Left renal cortex interstitium (tissue), 4 donors: ENCODE measurements at regions not wholly inside any gene's neighbourhood (a gene's known extent, or its start where the extent isn't known, plus 50 kb on each side); places are given as distances from the start of the nearest gene placed in this dataset.

Experiments
- DNase-seq, 4 donors: peaks; one replicate each; pipeline ENCODE4 v3.0.0-alpha.2; 2013; ENCODE audit warnings: low read depth in 4 of 4, low spot score in 2 of 4, missing footprints in 1 of 4

- no peak for DNase-seq
Measured at GRCh38 chr3:124611520-124611919, 118.7 kb upstream of the UMPS start.

DNA sequence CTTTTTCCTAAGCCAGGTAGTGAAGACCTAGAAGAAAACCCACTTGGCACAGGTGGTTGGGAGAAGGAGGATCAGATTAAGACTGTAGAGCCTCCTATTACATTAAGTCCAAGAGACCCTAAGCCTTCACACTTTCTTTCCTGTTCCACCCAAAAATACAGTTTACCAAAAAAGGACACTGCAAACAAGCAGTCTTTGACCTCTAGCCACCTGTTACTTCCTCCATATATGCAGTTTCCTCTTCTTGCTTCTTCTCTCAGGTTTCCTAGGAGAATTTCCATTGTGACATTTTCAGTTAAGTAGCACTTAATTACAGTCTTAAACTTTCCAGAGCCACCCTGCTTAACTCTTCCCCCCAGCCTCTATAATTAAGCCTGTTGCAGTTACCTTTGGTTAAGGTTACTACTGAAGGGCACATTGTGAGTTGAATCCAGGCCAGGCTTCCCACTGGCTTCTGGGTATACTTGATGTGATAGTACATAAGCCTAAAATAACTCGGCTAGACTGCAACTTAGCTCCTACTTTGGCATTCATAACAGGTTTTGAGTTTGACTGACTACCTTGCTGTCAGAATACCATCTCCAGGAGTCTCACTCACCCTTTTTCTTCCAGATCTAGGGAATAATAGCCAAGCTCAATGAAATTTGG is 114.2 kb upstream of the UMPS start:
- no peak for DNase-seq

GRCh38 chr3:124617177-124617576 is 113.1 kb upstream of the UMPS start:
- DNase-seq = no peak

DNA sequence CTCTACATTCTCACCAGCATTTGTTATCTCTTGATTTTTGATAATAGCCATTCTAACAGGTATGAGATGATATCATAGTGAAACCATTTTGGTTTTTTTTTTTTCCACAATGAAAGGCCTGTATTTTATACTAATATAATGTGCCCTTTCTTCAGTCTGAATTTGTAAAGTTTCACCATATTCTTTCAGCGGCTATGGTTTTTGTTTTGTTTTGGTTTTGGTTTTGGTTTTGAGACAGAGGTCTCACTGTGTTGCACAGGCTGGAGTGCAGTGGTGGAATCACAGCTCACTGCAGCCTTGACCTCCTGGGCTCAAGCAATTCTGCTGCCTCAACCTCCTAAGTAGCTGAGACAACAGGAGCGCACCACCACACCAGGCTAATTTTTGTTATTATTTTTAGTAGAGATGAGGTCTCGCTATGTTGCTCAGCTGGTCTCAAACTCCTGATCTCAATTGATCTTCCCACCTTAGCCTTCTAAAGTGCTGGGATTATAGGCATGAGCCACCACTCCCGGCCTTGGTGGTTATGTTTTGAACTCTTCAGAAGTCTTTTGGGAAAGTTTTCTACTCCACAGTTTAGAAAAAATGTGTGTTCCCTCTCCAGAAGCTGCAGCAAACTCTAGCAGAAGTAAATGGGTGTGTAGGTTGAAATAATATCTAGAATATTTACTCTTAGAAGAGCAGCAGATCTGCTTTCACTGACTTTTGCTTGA is 110.2 kb upstream of the UMPS start:
- DNase-seq = no peak

GRCh38 chr3:124620600-124621063 is 109.6 kb upstream of the UMPS start:
- no peak for DNase-seq

DNA sequence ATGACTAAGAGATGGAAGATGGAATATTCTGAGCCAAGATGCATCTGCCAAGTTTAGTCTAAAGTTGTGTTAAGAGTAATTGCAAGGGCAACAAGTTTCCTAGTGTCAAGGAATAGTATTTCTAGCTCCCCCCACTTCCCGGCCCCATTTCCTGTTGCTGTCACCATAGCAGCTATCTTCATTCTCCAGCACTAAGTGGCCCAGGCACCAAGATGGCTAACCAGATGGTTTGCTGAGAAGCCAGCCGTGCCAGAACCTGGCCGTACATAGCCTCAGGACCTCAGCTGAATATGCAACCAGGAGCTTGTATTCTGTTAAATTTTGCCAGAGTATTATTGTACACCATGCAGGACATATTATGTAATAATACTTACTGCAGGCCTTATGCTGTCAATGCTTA is 108.8 kb upstream of the UMPS start:
- DNase-seq = no peak

DNA sequence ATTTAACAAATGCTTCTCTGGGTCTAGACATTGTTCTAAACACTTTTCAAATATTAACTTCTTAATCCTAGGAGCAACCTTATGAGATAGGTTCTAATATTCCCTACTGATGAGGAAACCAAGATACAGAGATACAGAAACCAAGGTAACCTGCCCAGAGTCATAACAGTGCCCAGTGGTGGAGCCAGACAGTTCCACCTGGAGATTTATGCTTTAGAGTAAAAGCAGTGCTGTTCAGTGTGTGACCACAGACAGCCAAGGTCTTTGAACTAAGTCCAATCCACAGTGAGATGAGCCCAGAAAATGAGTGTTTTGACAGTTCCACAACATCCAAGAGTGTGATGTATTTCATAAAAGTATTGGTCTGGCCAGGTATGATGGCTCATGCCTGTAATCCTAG is 105.2 kb upstream of the UMPS start:
- no peak for DNase-seq

DNA sequence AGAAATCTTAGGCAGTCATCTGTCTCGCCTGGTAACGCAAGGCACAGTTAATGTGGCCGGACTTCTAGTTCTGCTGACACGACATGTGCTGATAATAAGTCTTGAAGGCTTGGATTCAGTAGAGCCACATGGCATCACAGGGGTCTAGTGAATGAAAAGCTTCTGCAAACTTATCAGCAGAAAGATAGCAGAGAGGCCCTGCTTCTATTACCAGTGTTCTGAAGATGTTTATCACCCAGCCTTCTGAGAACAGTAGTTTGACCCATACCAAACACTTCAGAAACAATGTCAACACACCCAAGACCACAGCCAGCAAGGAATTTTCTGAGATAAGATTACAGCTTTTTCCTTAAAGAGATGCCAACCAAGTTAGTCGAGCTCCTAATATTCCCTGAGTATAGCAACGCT is 102.7 kb upstream of the UMPS start:
- no peak for DNase-seq

DNA sequence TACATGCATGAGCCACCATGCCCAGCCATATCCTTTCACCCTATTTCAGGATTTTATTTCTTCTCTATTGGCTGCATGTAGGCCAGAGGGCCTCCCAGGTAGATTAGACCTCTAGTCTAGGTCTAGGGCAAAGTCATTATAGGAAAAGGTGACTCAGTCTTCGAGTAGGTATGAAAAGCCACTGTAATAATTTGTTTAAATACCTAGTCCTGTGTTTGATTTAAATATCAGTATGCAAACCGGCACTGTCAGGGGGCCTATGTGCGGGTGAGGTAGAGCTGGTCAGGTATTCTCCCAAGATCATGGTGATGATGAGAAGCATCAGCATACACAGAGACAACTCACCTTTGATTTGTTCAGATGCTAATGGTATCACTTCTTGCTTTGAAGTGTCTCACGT is 101.4 kb upstream of the UMPS start:
- DNase-seq = no peak

DNA sequence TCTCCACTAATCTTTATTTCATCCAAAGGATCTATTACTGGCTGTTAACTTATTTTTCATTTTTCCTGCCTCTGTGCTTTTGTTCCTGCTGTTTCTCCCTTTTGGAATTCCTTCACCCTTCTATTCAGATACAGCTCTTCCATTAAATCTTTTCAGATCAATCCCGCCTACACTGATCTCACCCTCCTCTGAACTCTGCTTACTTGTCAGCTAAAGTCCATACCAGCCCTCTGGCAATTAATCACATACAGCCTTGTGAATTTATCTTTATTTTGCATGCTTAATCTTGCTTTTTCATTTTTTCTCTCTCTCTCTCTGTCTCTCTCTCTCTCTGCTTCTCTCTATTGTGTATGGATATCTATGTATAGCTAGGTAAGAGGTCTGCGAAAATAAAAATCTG is 100.8 kb upstream of the UMPS start:
- DNase-seq = no peak

GRCh38 chr3:124630960-124631359 is 99.3 kb upstream of the UMPS start:
- no peak for DNase-seq

DNA sequence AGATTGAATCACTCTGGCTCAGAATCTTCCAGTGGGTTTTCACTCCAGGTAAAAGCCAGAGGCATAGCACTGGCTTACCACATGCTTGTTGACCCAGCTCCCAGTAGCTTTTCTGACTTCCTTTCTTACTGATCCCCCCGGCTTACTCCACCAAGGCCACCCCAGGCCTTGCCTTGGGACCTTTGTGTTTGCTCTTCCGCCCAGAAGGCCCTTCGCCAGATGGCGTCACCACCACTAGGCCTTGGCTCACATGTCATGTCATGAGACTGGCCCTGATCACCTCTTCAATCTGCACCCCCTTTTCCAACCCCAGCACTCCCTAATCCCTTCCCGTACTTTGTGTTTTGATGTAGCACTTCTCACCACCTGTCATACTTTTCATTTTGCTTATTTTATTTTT is 98.5 kb upstream of the UMPS start:
- DNase-seq = no peak

DNA sequence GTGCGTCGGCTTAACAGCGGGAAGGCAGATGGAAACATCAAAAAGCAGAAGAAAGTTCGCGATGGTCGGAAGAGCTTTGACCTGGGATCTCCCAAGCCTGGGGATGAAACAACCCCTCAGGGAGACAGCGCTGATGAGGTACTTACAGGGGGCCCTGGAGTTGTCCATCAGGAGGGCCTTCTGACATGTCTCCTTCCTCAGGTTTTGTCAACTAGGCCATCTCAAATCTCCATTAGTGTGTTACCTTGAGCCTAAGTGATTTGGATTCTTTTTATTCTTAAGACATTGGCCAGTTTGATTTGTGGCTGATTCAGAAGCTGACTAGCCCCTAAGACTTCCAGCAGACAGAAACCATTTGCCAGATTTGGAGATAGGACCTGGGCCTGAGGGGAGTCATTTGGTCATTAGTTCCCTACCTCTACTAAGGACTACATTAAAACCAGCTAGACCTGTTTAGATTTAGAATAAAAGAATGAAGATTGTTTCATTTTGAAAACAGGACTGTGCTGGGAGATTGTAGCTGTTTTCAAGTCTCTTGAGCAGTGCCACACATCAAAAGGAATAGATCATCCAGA is 97.6 kb upstream of the UMPS start:
- DNase-seq = no peak

DNA sequence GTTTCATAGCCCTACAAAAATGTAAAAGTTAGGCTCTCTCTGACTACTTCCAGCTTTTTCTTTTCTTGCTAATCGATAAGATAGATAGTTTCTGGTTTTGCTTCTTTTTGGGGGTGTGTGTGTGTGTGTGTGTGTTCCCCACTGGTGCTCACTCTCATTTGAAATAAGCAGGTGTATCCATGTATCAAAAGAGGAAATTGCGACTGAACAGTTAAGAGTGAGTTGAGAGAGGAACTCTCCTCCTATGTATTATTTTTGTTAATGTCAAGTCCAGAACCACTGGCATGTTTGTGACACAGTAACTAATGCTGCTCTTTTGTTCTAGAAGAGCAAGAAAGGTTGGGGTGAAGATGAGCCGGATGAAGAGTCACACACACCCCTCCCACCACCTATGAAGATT is 96.7 kb upstream of the UMPS start:
- no peak for DNase-seq

- DNase-seq = no peak
Measured at GRCh38 chr3:124634210-124635168, 95.8 kb upstream of the UMPS start.

DNA sequence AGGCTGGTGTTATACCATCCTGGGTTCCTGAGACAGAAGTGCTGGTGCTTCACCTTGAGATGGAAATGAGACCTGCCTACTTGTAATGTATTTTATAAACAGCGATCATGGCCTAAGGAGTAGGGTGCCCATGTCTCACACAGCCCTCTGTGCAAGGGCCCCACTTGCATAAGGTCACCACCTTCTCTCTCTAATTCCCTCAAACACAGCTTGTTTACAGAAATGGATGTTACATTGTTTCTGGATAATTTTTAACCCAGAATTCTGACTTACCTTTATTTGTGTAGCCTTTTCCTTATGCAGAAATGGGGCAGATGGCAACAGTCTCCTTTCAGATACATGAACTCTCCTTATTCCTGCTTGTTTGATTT is 95.1 kb upstream of the UMPS start:
- no peak for DNase-seq

DNA sequence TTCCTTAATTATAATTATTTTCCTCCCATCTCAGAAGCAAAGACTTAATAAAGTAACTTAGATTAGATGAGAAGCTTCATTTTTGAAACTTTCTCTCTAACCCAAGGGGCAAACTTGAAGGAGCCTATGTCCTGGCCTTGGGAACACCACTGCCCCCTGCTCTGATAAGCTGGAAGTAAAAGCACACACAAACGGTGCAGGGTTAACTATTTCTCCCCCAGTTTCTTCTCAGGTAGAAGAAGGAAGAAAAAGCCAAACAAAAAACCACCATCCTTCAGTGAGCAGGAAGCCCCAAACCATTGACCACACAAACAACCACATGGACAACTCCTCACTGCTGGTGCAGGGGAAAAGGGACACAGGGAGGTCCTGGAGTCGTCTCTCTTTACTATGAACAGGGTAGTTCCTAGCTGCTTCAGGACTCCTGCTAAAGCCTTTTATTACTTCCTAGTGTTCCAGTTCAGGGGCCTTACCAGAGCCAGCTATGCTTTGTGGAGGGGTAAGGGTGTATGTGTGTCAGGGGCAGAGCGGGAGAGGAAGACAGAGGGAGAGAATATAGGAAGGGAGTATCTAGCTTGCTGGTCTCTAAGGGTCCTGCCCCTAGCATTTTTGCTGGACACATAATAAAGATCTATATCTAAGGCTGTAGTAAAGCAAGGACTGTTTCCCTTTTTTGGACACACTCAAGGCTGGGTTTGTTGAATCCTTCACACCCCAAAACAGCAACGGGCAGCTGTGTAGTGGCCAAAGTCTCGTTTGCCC is 94.0 kb upstream of the UMPS start:
- DNase-seq = no peak

- DNase-seq = no peak
Measured at GRCh38 chr3:124636863-124637296, 93.4 kb upstream of the UMPS start.

- DNase-seq = no peak
Measured at GRCh38 chr3:124639406-124640237, 90.6 kb upstream of the UMPS start.
